PC-9 (cell line): ENCODE measurements at regions not wholly inside any gene's neighbourhood (a gene's known extent, or its start where the extent isn't known, plus 50 kb on each side); places are given as distances from the start of the nearest gene placed in this dataset.

ENCODE experiments used
- CTCF ChIP-seq: fragments of 200-600 bp; sonication (generic); conservative IDR thresholded peaks from 2 replicates; pipeline ENCODE4 v1.6.1; 2017; ENCODE audit warnings: mixed run types, antibody characterized with exemption, mild to moderate bottlenecking, moderate library complexity
- EZH2 ChIP-seq: fragments of 200-600 bp; sonication (generic); IDR thresholded peaks from 2 replicates; pipeline ENCODE4 v1.8.0; 2017; ENCODE audit warnings: antibody characterized with exemption, low read depth

- no peak for TF ChIP-seq CTCF
- no peak for TF ChIP-seq EZH2
Measured at GRCh38 chr6:81819767-81820166, 67.3 kb upstream of the TENT5A start.
